ENCODE measurements at regions not wholly inside any gene's neighbourhood (a gene's known extent, or its start where the extent isn't known, plus 50 kb on each side); places are given as distances from the start of the nearest gene placed in this dataset.

GRCh38 chr21:18646116-18646515 is 242.5 kb upstream of the TMPRSS15 start:
- DNase-seq (ENCODE audit: low read depth, low spot score), result no peak
- POLR2A ChIA-PET, result no interaction called here
- no TSS peak for BruUV-seq (replicated peaks)
- H3K4me3 ChIP-seq (ENCODE audit: low read depth in 2 of 2, low read length in 2 of 2), result no peak overlapping the region
- no peaks in the 10 kb centered on the region for H3K9me3 ChIP-seq (ENCODE audit: control insufficient read depth, insufficient read depth, low read depth, low read length)
- in situ Hi-C loops (cut with HindIII; ENCODE audit: low pct_unique_long_range_greater_than_20kb, low sequenced_read_pairs), result no loop called here
- ATAC-seq, result no peak
- intact Hi-C loops (cut with micrococcal nuclease; ENCODE audit: unreplicated experiment), result no loop called here
- no peak for TF ChIP-seq POLR2AphosphoS5 (IDR thresholded peaks at IDR 0.05; ENCODE audit: low read depth, low read length)
- TF ChIP-seq CTCF (IDR thresholded peaks at IDR 0.05), result no peak
- no peak for TF ChIP-seq REST (IDR thresholded peaks at IDR 0.05; ENCODE audit: insufficient read depth in 1 of 2, low read depth in 2 of 2, low read length in 1 of 2)
- TF ChIP-seq SIN3A (IDR thresholded peaks at IDR 0.05; ENCODE audit: borderline replicate concordance, insufficient read depth, low read depth, low read length), result no peak
- TF ChIP-seq TCF7L2 (IDR thresholded peaks at IDR 0.05; ENCODE audit: low read depth, low read length), result no peak
- CTCF ChIA-PET, result no interaction called here
- H3K36me3 ChIP-seq (ENCODE audit: control insufficient read depth, insufficient read depth, low read length), result no peaks in the 10 kb centered on the region
- H3K4me1 ChIP-seq (ENCODE audit: control insufficient read depth, insufficient read depth, low read length), result no peaks in the 10 kb centered on the region
- no peaks in the 10 kb centered on the region for H3K27me3 ChIP-seq (ENCODE audit: control insufficient read depth, insufficient read depth, low read length)
- no peak overlapping the region for H3K27ac ChIP-seq (ENCODE audit: low read length)

GRCh38 chr21:18655931-18656330 is 252.3 kb upstream of the TMPRSS15 start:
- Histone ChIP-seq H3K9me3 (ENCODE audit: control insufficient read depth, insufficient read depth, low read depth, low read length) (no peaks in the 10 kb centered on the region), H3K36me3 (ENCODE audit: control insufficient read depth, insufficient read depth, low read length) (no peaks in the 10 kb centered on the region), H3K27me3 (ENCODE audit: control insufficient read depth, insufficient read depth, low read length) (no peaks in the 10 kb centered on the region), H3K27ac (ENCODE audit: low read length) (no peak overlapping the region), H3K4me1 (ENCODE audit: control insufficient read depth, insufficient read depth, low read length) (no peaks in the 10 kb centered on the region), H3K4me3 (ENCODE audit: low read depth in 2 of 2, low read length in 2 of 2) (no peak overlapping the region)
- intact Hi-C loops (cut with micrococcal nuclease; ENCODE audit: unreplicated experiment) (no loop called here), in situ Hi-C loops (cut with HindIII; ENCODE audit: low pct_unique_long_range_greater_than_20kb, low sequenced_read_pairs) (no loop called here)
- ChIA-PET CTCF (no interaction called here), POLR2A (no interaction called here)
- no peak for ATAC-seq
- no peak for DNase-seq (ENCODE audit: low read depth, low spot score)
- BruUV-seq (replicated peaks), result no TSS peak
- no peak for TF ChIP-seq TCF7L2 (IDR thresholded peaks at IDR 0.05; ENCODE audit: low read depth, low read length)
- no peak for TF ChIP-seq SIN3A (IDR thresholded peaks at IDR 0.05; ENCODE audit: borderline replicate concordance, insufficient read depth, low read depth, low read length)
- no peak for TF ChIP-seq POLR2AphosphoS5 (IDR thresholded peaks at IDR 0.05; ENCODE audit: low read depth, low read length)
- no peak for TF ChIP-seq CTCF (IDR thresholded peaks at IDR 0.05)
